HG03097 (cell line): ENCODE measurements at regions not wholly inside any gene's neighbourhood (a gene's known extent, or its start where the extent isn't known, plus 50 kb on each side); places are given as distances from the start of the nearest gene placed in this dataset.

Experiments used
- ATAC-seq: cut with Tn5 transposase; IDR thresholded peaks from one replicate; pipeline ENCODE4 v1.9.1; 2021; ENCODE audit not compliant: unreplicated experiment, low FRiP score

DNA sequence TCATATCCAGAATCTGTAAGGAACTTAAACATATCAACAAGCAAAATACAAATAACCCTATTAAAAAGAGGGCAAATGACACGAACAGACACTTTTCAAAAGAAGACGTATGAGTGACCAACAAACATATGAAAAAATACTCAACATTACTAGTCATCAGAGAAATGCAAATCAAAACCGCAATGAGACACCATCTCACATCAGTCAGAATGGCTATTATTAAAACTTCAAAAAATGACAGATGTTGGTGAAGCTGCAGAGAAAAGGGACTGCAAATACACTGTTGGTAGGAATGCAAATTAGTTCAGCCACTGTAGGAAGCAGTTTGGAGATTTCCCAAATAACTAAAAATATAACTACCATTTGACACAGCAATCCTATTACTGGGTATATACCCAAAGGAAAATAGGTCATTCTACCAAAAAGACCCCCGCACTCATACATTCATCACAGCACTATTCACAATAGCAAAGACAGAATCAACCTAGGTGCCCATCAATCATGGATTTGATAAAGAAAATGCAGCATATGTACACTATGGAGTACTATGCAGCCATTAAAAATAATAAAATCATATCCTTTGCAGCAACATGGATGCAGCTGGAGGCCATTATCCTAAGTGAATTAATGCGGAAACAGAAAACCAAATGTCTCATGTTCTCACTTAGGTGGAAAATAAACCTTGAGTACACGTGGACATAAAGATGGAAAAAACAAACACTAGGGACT lies 230.1 kb upstream of the RAB4A start:
- no peak for ATAC-seq

- no peak for ATAC-seq
These were observed 229.0 kb upstream of the RAB4A start for GRCh38 chr1:229041946-229042345.

GRCh38 chr1:229042482-229042881 lies 228.4 kb upstream of the RAB4A start:
- no peak for ATAC-seq

DNA sequence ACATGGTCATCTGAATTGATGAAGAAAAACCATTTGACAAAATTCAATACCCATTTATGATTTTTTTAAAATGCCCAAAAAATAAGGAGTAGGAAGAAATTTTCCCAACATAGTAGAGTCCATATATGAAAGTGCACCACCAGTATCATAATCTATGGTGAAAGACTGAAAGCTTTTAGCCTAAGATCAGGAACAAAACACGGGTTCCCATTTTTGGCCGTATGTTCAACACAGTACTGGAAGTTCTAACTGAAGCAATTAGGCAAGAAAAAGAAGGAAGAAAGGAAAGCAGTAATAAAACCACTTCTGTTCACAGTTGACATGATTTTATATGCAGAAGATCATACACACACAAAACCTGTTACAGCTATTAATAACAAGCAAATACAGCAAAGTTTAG lies 227.8 kb upstream of the RAB4A start:
- no peak for ATAC-seq

DNA sequence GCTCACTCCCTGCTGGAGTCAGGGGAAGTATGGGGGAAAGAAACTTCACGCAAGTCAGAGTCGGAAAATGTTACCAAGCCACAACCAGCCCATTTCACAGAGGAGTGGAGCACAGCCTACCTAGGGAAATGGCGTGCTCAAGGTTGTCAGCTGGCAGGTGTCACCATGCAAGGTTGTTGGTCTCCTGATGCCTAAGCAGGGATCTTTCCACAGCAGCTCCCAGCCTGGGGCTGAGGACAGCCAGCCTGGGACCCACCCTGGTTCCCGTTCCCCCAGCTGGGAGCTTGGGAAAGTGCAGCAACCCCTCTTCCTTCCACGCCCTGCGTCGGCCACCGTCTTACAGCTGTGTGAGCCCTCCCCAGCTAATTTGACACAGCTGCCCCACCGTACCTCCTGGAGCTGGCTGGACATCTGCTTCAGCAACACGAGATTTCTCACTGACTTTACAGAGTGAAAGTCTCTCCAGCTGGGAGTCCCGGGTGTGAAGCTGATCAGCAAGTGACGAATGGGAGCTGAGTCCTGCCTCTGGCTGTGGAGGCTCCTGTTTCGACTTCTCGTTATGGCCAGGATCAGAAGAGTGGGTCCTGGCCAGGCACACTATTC lies 224.6 kb upstream of the RAB4A start:
- no peak for ATAC-seq

GRCh38 chr1:229047161-229047839 lies 223.6 kb upstream of the RAB4A start:
- ATAC-seq: no peak

- ATAC-seq: no peak
These were observed 222.9 kb upstream of the RAB4A start for GRCh38 chr1:229047840-229048620.

DNA sequence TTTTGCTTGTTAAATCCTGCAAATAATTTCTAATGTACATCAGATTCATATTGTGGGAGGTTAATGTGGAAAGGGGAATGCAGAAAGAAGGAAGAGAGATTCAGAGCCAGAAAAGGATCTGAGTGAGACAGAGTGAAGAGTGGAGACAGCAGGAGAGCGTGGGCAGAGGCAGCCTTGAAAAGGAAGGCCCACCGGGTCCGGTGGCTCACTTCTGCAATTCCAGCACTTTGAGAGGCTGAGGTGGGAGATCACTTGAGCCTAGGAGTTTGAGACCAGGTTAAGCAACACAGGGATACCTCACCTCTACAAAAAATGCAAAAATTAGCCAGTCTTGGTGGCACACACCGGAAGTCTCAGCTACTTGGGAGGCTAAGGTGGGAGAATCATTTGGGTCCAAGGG lies 222.0 kb upstream of the RAB4A start:
- no peak for ATAC-seq

DNA sequence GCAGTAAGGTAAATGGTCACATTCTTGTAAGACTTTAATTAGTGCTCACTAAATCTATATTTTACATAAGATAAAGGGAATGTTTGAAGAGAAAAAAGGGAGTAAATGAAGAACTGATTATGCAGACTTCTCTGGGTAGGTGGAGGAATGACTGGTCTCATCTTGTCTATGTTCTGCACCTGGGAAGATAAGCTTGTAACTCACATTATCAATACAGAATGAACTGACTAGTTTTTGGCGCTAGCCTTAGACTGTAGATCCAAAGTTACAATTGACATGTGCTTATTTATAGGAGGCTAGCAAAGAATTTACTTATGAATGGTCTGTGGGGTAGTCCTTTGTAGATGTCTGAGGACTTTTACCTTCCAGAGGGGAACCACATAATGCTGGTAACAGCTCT lies 214.9 kb upstream of the RAB4A start:
- ATAC-seq: no peak

DNA sequence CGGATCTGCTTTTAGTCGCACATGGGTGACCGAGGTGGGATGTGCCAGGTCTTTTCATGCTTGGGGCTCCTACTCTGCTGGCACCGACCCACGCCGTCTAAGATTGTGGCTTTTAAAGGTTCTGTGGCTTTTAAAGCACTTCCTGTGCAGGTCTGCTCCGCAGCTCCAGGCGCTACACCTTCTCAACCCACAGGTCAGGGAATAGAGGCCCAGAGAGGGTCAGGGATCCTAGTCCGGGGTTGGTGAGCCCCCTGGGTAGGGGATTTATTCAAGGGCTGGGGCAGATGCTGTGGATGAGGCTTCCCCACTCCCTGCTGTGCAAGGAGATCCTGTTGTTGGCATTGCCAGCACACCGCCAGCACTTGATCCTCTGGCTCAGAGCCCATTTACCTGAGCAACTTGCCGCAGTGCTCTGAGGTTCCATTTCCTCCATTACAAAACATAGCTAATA lies 212.8 kb upstream of the RAB4A start:
- no peak for ATAC-seq

DNA sequence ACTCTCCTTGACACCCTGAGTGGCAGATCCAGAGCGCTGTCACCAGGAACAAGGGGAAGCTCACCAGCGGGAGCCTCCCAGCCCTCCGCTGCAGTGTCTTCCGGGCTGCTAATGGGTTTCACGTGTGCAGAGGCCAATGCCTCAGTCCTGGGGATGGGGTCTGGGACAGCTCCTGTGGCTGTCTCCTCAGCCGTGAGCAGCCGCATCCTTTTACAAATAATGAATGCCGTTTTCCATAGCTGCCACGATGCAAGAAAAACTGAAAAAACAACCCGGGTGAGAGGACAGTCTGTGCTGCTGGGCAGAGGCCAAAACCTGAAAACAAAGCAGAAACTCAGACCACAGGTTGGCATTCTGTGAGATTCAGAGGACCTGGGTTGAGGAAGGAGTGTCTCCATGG lies 212.2 kb upstream of the RAB4A start:
- ATAC-seq: no peak

DNA sequence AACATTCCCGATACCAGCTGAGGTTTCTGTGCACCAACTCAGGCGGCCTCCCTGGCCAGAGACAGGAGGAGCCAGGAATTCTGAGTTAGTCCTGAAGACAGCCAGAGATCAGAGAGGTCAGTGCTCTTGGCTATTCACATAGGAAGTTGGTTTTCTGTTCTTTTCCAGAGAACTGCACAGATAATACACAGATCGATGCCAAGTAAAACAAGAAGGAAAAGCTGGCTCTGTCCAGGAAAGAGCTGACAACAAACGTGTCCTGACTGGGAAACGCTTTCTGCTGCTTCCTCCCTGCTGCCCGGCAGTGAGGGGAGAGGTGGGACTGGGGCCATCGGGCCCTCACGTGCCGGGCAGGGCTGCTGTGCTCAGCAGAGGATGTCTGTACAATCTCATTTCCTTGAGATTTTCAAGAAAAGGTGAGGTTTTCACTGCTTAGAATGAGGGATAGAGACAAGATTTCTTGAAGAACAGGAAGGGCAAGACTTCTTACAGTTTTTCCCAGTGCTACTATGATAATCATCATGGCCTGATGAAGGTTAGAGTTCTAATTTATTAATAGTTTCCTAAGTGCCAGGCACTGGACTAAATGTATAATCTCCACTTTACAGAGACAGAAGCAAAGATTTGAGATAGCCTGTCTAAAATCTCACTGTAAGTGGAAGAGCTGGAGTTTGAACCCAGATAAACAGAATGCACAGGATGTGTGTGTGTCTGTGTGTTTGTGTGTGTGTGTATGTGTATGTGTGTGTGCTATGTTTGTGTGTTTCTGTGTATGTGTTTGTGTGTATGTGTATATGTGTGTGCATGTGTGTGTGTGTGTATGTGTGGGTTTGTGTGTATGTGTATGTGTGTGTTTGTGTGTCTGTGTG lies 211.0 kb upstream of the RAB4A start:
- ATAC-seq: no peak

DNA sequence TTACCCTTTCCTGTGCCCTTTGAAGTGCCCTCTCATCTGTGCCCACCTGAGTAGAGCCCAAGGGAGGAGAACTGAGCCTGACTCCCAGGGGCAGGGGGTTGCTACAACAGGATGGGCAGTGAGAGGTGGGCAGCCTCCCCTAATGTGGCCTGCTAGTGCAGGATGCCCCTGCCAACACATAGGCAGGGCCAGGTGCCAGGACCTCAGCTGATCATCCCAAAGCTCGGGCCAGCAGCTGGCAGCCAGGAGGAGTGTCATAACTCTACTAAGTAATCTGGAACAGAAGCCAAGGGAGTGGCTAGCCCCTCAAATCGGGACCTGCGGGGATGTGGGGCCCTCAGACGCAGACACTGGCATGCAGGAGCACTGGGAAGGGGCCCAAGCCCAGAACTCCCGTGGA lies 208.8 kb upstream of the RAB4A start:
- no peak for ATAC-seq

DNA sequence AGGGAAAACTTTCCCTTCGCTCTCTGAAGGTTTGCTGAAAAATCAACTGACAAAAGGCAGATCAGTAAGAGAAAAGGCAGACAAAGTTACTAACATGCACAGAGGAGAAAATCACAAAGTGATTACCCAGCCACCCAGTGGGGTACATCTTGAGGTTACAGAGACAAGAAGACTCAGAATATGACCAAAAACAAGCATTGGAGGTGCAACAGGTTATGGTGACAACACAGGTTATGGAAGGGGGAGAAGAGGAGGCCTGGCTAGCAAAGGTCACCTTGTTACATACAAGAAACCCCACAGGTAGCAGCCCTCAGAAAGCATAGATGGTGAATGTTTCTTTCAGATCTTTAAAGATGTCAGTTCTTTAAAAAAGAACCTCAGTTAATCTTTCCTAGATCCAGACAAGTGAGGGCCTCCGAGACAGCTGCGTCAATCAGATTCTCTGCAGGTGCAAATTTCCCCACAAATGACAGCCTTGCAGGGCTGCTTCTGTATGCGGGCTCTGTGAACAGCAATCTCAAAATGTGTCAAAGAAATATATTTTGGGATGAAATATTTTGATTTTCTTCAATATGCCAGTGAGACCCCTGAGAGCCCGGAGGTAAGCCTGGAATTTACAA lies 207.6 kb upstream of the RAB4A start:
- ATAC-seq: no peak

GRCh38 chr1:229064320-229065168 lies 206.4 kb upstream of the RAB4A start:
- ATAC-seq: no peak

DNA sequence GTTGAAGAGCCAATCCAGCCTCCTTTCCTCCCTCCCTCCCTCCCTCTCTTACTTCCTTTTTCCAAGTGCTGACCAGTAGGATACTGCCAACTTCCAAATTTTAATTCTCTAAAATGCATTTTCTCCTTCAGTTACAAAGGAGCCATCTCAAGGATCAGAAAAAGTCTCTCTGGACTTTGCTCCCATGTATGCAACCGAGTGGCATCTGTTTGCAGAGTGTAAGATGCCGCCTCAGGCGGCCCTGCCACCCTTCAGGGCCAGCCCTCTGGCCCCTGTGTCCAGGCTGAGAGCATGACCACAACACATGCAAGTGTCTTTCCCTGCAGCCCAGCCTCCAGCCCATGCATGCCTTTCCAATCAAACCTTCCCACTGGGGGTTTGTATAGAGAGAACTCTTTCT lies 205.3 kb upstream of the RAB4A start:
- ATAC-seq: no peak

- no peak for ATAC-seq
These were observed 204.3 kb upstream of the RAB4A start for GRCh38 chr1:229066591-229066990.

- no peak for ATAC-seq
These were observed 203.4 kb upstream of the RAB4A start for GRCh38 chr1:229067546-229067945.
